Progenitor cell of endocrine pancreas (in vitro differentiated cells): ENCODE measurements at regions not wholly inside any gene's neighbourhood (a gene's known extent, or its start where the extent isn't known, plus 50 kb on each side); places are given as distances from the start of the nearest gene placed in this dataset.
"Not testable (repeated sequence)": the region's sequence is repeated elsewhere in the genome, so short reads cannot be mapped to it uniquely, and the experiment has no call there.

ENCODE experiments used
- DNase-seq: peaks from one replicate; pipeline ENCODE4 v3.0.0; 2021; ENCODE audit warnings: low spot score; ENCODE audit not compliant: unreplicated experiment
- H3K27ac Mint-ChIP-seq: 2 replicates; pipeline ENCODE4 v1.8.0; 2021; ENCODE audit warnings: mild to moderate bottlenecking, moderate library complexity, mixed read lengths
- H3K27me3 Mint-ChIP-seq: 2 replicates; pipeline ENCODE4 v1.8.0; 2021; ENCODE audit warnings: mixed read lengths
- H3K36me3 Mint-ChIP-seq: 2 replicates; pipeline ENCODE4 v1.8.0; 2022; ENCODE audit warnings: mixed read lengths; ENCODE audit not compliant: insufficient read depth
- H3K4me1 Mint-ChIP-seq: 2 replicates; pipeline ENCODE4 v1.8.0; 2021; ENCODE audit warnings: low read depth, mixed read lengths
- H3K4me3 Mint-ChIP-seq: 2 replicates; pipeline ENCODE4 v1.8.0; 2021; ENCODE audit warnings: low read depth, mild to moderate bottlenecking, moderate library complexity, mixed read lengths
- H3K9me3 Mint-ChIP-seq: 2 replicates; pipeline ENCODE4 v1.8.0; 2021; ENCODE audit warnings: low read depth, mixed read lengths
- TF ChIP-seq, protein P1 (sequence below): fragments of 200-600 bp; sonication (generic); IDR thresholded peaks from one replicate; pipeline ENCODE4 v1.5.0; 2021; ENCODE audit warnings: antibody characterized with exemption, mild to moderate bottlenecking; ENCODE audit not compliant: unreplicated experiment

DNA sequence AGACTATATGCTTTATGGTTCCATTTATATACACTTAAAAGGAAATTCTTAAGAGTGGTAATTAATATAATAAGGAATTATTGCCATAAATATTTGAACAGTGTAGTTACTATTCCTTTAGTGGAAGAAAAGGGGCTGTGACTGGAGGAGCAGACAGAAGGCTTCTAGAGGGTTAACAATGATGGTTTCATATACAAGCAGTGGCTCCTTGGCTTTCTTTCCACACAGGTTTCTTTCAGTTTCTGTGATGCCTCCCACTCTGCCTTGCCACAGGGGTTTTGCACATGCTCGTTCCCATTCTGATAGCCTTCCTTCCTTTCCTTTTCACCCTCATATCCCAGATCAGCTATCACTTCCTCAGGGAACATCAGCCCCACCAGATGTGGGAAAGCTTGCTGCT lies 108.8 kb upstream of the LYSMD4 start:
- Mint-ChIP-seq H3K36me3 (no peaks in the 10 kb centered on the region), H3K4me3 (no peak overlapping the region), H3K27me3 (no peaks in the 10 kb centered on the region), H3K9me3 (no peaks in the 10 kb centered on the region), H3K27ac (no peak overlapping the region), H3K4me1 (no peaks in the 10 kb centered on the region)
- TF ChIP-seq, protein P1, sequence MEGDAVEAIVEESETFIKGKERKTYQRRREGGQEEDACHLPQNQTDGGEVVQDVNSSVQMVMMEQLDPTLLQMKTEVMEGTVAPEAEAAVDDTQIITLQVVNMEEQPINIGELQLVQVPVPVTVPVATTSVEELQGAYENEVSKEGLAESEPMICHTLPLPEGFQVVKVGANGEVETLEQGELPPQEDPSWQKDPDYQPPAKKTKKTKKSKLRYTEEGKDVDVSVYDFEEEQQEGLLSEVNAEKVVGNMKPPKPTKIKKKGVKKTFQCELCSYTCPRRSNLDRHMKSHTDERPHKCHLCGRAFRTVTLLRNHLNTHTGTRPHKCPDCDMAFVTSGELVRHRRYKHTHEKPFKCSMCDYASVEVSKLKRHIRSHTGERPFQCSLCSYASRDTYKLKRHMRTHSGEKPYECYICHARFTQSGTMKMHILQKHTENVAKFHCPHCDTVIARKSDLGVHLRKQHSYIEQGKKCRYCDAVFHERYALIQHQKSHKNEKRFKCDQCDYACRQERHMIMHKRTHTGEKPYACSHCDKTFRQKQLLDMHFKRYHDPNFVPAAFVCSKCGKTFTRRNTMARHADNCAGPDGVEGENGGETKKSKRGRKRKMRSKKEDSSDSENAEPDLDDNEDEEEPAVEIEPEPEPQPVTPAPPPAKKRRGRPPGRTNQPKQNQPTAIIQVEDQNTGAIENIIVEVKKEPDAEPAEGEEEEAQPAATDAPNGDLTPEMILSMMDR = no peak
- DNase-seq = no peak

DNA sequence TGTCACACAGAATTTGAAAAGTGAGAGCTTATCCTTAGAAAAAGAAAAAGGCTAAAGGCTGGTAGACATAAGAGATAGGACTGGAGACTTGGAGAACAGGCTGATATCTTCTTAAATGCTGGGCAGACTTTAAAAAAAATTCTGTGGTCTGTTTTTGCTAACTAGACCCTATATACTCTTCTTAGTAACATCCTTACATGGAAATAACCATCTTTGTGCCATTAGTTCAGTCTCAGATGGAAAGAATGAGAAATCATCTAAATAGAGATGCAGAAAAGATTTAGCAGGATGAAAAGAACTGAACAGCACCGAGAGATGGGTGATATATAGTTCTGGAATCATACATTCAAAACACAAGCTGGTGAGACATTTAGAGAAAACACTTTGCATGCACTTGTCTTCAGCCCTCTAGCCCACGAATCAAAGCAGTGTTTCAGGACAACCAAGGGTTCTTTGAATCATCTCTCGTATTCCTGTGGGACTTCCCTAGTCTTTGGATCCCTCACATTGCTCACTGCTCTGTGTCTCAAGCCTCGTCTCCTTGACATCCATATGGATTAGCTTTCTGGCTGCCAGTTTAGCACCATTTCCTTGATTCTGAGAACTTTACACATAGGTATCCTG lies 93.0 kb upstream of the LYSMD4 start:
- H3K27ac Mint-ChIP-seq = no peak overlapping the region
- TF ChIP-seq, protein P1 = no peak
- no peak overlapping the region for H3K4me3 Mint-ChIP-seq
- H3K27me3 Mint-ChIP-seq = no peaks in the 10 kb centered on the region
- no peaks in the 10 kb centered on the region for H3K4me1 Mint-ChIP-seq
- H3K9me3 Mint-ChIP-seq = peaks cover 3% of the 10 kb centered on the region
- peaks cover 3% of the 10 kb centered on the region for H3K36me3 Mint-ChIP-seq
- DNase-seq = no peak

DNA sequence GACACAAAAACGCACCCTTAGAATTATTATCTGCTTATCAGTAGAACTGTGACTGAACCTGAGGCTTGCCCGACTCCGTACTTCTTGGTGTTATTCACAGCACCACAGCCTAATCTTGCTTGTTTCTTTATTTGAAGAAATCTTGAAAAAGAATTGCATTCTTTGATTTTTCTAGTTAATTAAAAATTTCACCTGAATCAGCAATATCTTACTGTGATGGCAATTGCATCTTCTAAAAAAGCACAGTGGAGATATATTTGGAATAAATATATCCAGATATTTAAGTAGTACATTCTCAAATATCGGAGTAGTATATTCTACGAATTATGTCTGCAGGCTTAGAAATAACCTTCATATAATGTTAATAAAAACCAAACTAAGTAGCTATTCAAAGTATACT lies 90.1 kb upstream of the LYSMD4 start:
- Mint-ChIP-seq H3K27me3 (no peaks in the 10 kb centered on the region), H3K4me3 (no peak overlapping the region), H3K9me3 (no peaks in the 10 kb centered on the region), H3K27ac (no peak overlapping the region), H3K36me3 (no peaks in the 10 kb centered on the region), H3K4me1 (no peaks in the 10 kb centered on the region)
- DNase-seq = no peak
- TF ChIP-seq, protein P1 = no peak

DNA sequence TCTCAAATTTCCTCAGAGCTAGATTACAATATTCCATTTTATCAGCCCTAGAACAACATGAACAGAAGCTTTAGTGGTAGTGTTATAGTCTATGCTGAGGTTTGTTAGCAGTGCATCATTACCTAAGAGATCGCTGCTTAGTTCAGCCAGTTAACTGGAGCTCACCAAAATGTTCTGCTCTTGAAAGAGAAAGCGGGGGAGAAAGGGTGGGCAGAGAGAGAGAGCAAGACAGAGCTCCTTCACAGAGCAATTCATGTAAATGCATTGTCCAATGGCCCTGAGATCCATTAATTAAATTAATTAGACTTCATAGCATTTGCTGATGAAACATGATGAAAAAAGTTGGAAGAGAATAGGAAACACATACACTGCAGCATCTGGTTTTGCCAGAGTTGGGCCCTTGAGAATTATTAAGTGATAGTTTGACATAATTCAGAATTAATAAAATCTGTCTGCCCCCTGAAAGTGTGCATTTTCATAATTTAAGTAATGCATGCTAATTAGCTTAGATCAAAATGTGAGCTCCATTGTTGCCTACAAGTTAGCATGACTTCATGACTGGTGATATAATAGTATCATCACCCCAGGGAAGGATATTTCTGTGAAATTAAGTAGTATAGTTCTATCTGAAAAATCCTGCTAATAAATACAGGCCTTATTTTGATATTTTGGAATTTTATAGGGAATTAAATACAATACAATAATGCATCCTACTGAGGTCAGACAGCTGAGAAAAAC lies 86.9 kb upstream of the LYSMD4 start:
- no peak for DNase-seq
- TF ChIP-seq, protein P1 = no peak
- H3K27ac Mint-ChIP-seq = no peak overlapping the region
- H3K36me3 Mint-ChIP-seq = no peaks in the 10 kb centered on the region
- H3K4me1 Mint-ChIP-seq = no peaks in the 10 kb centered on the region
- H3K9me3 Mint-ChIP-seq = no peaks in the 10 kb centered on the region
- no peaks in the 10 kb centered on the region for H3K27me3 Mint-ChIP-seq
- H3K4me3 Mint-ChIP-seq = no peak overlapping the region

DNA sequence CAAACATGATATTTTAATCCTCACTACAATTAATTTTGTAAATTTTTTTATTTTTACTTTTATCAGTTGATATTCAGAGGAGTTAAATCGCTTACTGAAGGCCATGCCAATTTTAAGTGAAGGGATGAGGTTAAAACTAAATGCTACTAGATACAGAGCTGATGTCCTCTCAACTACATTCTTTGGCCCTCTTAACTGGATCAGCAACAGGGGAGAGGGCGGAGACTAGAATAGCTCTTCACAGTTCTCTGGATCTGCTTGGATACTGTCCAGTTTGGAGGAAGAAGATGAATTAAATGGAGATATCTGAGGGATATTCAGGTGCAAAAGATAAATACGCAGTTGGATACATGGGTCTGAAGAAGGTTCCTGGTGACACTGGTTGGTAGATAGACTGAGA lies 85.6 kb upstream of the LYSMD4 start:
- Mint-ChIP-seq H3K4me1 (no peaks in the 10 kb centered on the region), H3K4me3 (no peak overlapping the region)
- TF ChIP-seq, protein P1 = no peak

DNA sequence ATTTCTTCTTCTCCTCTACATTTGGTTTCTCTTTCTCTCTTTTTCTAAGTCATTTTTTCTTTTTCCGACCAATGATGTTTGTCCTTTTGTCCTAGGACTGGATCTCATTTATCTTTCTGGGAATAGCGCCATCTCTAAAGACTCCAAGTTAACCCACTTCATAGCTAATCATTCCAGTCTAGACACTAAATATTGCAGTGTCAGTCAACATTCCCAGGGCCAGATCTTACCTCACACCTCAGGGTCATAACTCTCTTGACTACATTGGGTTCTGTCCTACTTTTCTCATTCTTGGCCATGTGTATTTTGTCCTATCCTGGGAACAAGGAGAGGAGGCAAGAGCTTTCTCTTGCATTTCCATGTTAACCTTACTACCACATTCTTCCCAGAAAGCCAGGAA lies 83.6 kb upstream of the LYSMD4 start:
- not testable (repeated sequence) for H3K4me3 Mint-ChIP-seq, H3K27ac Mint-ChIP-seq

More for the DNA sequence above, 85.6 kb upstream of the LYSMD4 start:
- H3K27ac Mint-ChIP-seq = no peak overlapping the region
- H3K36me3 Mint-ChIP-seq = no peaks in the 10 kb centered on the region
- no peaks in the 10 kb centered on the region for H3K27me3 Mint-ChIP-seq
- DNase-seq = no peak
- H3K9me3 Mint-ChIP-seq = no peaks in the 10 kb centered on the region

DNA sequence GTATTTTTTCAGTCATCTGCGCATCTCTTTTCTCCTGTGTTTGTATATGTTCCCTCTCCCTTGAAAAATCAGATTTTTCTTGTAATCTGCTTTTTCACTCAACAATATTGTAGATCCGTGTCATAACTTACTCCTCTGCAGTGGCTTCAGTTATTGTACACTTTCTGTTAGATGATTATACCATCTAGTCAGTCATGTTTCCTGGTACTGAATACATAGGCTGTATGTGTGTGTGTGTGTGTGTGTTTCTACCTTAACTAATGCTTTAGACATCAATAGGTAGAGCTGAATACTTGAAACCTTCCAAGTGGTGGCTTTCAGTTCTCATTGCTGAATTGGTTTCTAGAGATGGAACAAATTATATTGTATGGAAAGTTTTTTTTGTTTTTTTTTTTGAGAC lies 77.4 kb upstream of the LYSMD4 start:
- not testable (repeated sequence) for H3K4me1 Mint-ChIP-seq, H3K27ac Mint-ChIP-seq, H3K36me3 Mint-ChIP-seq, H3K27me3 Mint-ChIP-seq, H3K4me3 Mint-ChIP-seq, DNase-seq, H3K9me3 Mint-ChIP-seq

More for the DNA sequence above, 83.6 kb upstream of the LYSMD4 start:
- not testable (repeated sequence) for H3K36me3 Mint-ChIP-seq, DNase-seq, H3K9me3 Mint-ChIP-seq, H3K27me3 Mint-ChIP-seq, H3K4me1 Mint-ChIP-seq

DNA sequence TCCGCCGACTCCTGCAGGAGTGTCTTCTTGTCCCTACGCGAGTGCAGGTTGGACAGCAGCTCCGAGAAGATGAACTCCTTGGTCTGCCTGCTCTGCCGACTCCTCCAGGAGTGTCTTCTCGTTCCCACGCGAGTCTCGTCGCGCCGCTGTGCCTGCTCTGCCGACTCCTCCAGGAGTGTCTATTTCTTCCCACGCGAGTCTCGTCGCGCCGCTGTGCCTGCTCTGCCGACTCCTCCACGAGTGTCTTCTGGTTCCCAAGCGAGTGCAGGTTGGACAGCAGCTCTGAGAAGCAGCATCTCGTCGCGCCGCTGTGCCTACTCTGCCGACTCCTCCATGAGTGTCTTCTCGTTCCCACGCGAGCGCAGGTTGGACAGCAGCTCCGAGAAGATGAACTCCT lies 66.6 kb upstream of the LYSMD4 start:
- H3K4me1 Mint-ChIP-seq, H3K36me3 Mint-ChIP-seq, H3K9me3 Mint-ChIP-seq, H3K27ac Mint-ChIP-seq, DNase-seq, H3K27me3 Mint-ChIP-seq, H3K4me3 Mint-ChIP-seq: not testable (repeated sequence)
